H1 (cell line): ENCODE measurements at regions not wholly inside any gene's neighbourhood (a gene's known extent, or its start where the extent isn't known, plus 50 kb on each side); places are given as distances from the start of the nearest gene placed in this dataset.
"Not testable (repeated sequence)": the region's sequence is repeated elsewhere in the genome, so short reads cannot be mapped to it uniquely, and the experiment has no call there.

Source experiments
- CTCF ChIA-PET: fragments of 300-600 bp; sonication (Branson Sonifier 250); formaldehyde crosslinking; loops from one replicate; lab custom pipeline; 2021; ENCODE audit not compliant: partially characterized antibody; lab: Charles Lee
- POLR2A ChIA-PET: fragments of 300-600 bp; sonication (Branson Sonifier 250); formaldehyde crosslinking; loops from one replicate; lab custom pipeline; 2021; ENCODE audit warnings: inconsistent platforms; ENCODE audit not compliant: partially characterized antibody; lab: Charles Lee
- DNase-seq, 2 experiments: peaks; one replicate each; pipeline versions ENCODE4 v3.0.0 to v3.0.0-alpha.2; 2010 to 2022; ENCODE audit warnings: low spot score in 2 of 2, low read depth in 1 of 2, mixed read lengths in 1 of 2
- FAIRE-seq: peaks from 2 replicates; lab custom pipeline; 2011; peaks lifted over from hg19 to GRCh38; lab: Jason Lieb, UNC
- H2AFZ ChIP-seq: 2 replicates; pipeline ENCODE4 v1.8.1; 2012; ENCODE audit warnings: low read length, inconsistent platforms
- H2AK5ac ChIP-seq: 2 replicates; pipeline ENCODE4 v1.6.1; 2013; ENCODE audit warnings: low read depth, low read length
- H2BK120ac ChIP-seq: replicated peaks from 2 replicates; pipeline ENCODE3; 2013; ENCODE audit warnings: low read depth, low read length, inconsistent platforms
- H2BK12ac ChIP-seq: 2 replicates; pipeline ENCODE4 v1.6.1; 2013; ENCODE audit warnings: low read depth, low read length
- H2BK15ac ChIP-seq: 2 replicates; pipeline ENCODE4 v1.6.1; 2013; ENCODE audit warnings: low read length
- H2BK20ac ChIP-seq: 2 replicates; pipeline ENCODE4 v1.6.1; 2013; ENCODE audit warnings: low read length
- H2BK5ac ChIP-seq: 2 replicates; pipeline ENCODE4 v1.6.1; 2013; ENCODE audit warnings: low read depth, low read length
- H3K14ac ChIP-seq: 2 replicates; pipeline ENCODE4 v1.6.1; 2013; ENCODE audit warnings: inconsistent platforms; ENCODE audit not compliant: insufficient read length
- H3K18ac ChIP-seq: 2 replicates; pipeline ENCODE4 v1.6.1; 2013; ENCODE audit warnings: low read length; ENCODE audit errors: extremely low read depth
- H3K23ac ChIP-seq: 2 replicates; pipeline ENCODE4 v1.6.1; 2013; ENCODE audit warnings: inconsistent platforms; ENCODE audit not compliant: insufficient read length
- H3K23me2 ChIP-seq: 2 replicates; pipeline ENCODE4 v1.6.1; 2013; ENCODE audit warnings: low read depth, low read length
- H3K27ac ChIP-seq: 2 replicates; pipeline ENCODE4 v1.6.1; 2011; ENCODE audit warnings: low read depth, low read length, inconsistent platforms
- H3K27me3 ChIP-seq, 4 experiments: replicated peaks in 1 of 4; 1 replicate in 1 of 4; 2 replicates in 3 of 4; pipeline versions ENCODE4 v1.6.1 to v1.8.1; 2011 to 2013; ENCODE audit warnings: low read length in 3 of 4, mild to moderate bottlenecking in 3 of 4, inconsistent platforms in 2 of 4, mixed read lengths in 2 of 4, moderate library complexity in 1 of 4; ENCODE audit not compliant: control insufficient read depth in 3 of 4, insufficient read depth in 3 of 4; ENCODE audit errors: extremely low read depth in 1 of 4
- H3K36me3 ChIP-seq, 4 experiments: 2 replicates each; pipeline versions ENCODE4 v1.6.1 to v1.8.1; 2011 to 2013; ENCODE audit warnings: mild to moderate bottlenecking in 4 of 4, low read length in 3 of 4, moderate library complexity in 2 of 4, control low read depth in 1 of 4, inconsistent platforms in 1 of 4; ENCODE audit not compliant: insufficient read depth in 4 of 4, control insufficient read depth in 2 of 4
- H3K4ac ChIP-seq: replicated peaks from 2 replicates; pipeline ENCODE3; 2013; ENCODE audit warnings: low read length, low read depth, mixed read lengths, inconsistent platforms; ENCODE audit not compliant: insufficient read length
- H3K4me1 ChIP-seq, 4 experiments: replicated peaks in 1 of 4; 1 replicate in 1 of 4; 2 replicates in 3 of 4; pipeline versions ENCODE4 v1.6.1 to v1.8.1; 2011 to 2013; ENCODE audit warnings: low read length in 3 of 4, inconsistent platforms in 2 of 4, mixed read lengths in 1 of 4; ENCODE audit not compliant: insufficient read depth in 4 of 4, control insufficient read depth in 3 of 4
- H3K4me2 ChIP-seq, 2 experiments: 2 replicates each; pipeline versions ENCODE4 v1.6.1 to v1.8.1; 2011 to 2013; ENCODE audit warnings: low read depth in 2 of 2, low read length in 2 of 2, control low read depth in 1 of 2, inconsistent platforms in 1 of 2, mild to moderate bottlenecking in 1 of 2; ENCODE audit not compliant: insufficient read depth in 1 of 2
- H3K4me3 ChIP-seq, 4 experiments: fragments of 200-600, 300-600 bp in 1 of 4; sonication (generic), shearing (Covaris generic), sonication (Bioruptor Twin) in 1 of 4; 2 replicates each; pipeline versions ENCODE4 v1.5.1 to v1.8.1; 2011 to 2016; ENCODE audit warnings: low read length in 4 of 4, low read depth in 3 of 4, control low read depth in 2 of 4, inconsistent platforms in 2 of 4, mild to moderate bottlenecking in 2 of 4, mixed read lengths in 1 of 4, moderate library complexity in 1 of 4; ENCODE audit not compliant: insufficient read depth in 2 of 4; ENCODE audit errors: extremely low read depth in 1 of 4
- H3K56ac ChIP-seq: replicated peaks from 2 replicates; pipeline ENCODE3; 2013; ENCODE audit warnings: low read depth, mild to moderate bottlenecking, mixed read lengths, low read length, inconsistent platforms; ENCODE audit not compliant: insufficient read length
- H3K79me1 ChIP-seq: 2 replicates; pipeline ENCODE4 v1.6.1; 2013; ENCODE audit warnings: low read depth, low read length, control low read depth
- H3K79me2 ChIP-seq, 2 experiments: 2 replicates each; pipeline versions ENCODE4 v1.6.1 to v1.8.1; 2012 to 2013; ENCODE audit warnings: low read length in 2 of 2, mild to moderate bottlenecking in 2 of 2, inconsistent platforms in 1 of 2; ENCODE audit not compliant: insufficient read depth in 2 of 2, control insufficient read depth in 1 of 2
- H3K9ac ChIP-seq, 4 experiments: replicated peaks in 1 of 4; 1 replicate in 1 of 4; 2 replicates in 3 of 4; pipeline versions ENCODE4 v1.6.1 to v1.8.1; 2011 to 2013; ENCODE audit warnings: low read depth in 3 of 4, low read length in 3 of 4, control low read depth in 2 of 4, mild to moderate bottlenecking in 2 of 4, moderate library complexity in 2 of 4, inconsistent platforms in 1 of 4; ENCODE audit errors: extremely low read depth in 1 of 4
- H3K9me3 ChIP-seq, 2 experiments: 2 replicates each; pipeline versions ENCODE4 v1.6.1 to v1.8.1; 2012 to 2013; ENCODE audit warnings: mild to moderate bottlenecking in 2 of 2, moderate library complexity in 2 of 2, control low read depth in 1 of 2, inconsistent platforms in 1 of 2, low read depth in 1 of 2, low read length in 1 of 2, mixed read lengths in 1 of 2; ENCODE audit not compliant: insufficient read depth in 2 of 2
- H4K20me1 ChIP-seq, 2 experiments: replicated peaks in 1 of 2; 2 replicates each; pipeline versions ENCODE3 to v1.8.1; 2011 to 2013; ENCODE audit warnings: inconsistent platforms in 2 of 2, low read length in 2 of 2, mild to moderate bottlenecking in 1 of 2; ENCODE audit not compliant: insufficient read depth in 2 of 2, control insufficient read depth in 1 of 2
- H4K5ac ChIP-seq: 2 replicates; pipeline ENCODE4 v1.6.1; 2013; ENCODE audit warnings: low read length, low read depth, mixed read lengths, inconsistent platforms; ENCODE audit not compliant: insufficient read length
- H4K8ac ChIP-seq: 2 replicates; pipeline ENCODE4 v1.8.0; 2013; ENCODE audit warnings: mild to moderate bottlenecking, moderate library complexity, low read length, inconsistent platforms; ENCODE audit not compliant: insufficient read depth; ENCODE audit errors: extremely low read depth
- H4K91ac ChIP-seq: replicated peaks from 2 replicates; pipeline ENCODE3; 2013; ENCODE audit warnings: low read length, mixed read lengths, inconsistent platforms; ENCODE audit not compliant: insufficient read length
- WGBS, 2 experiments: shearing (Covaris generic) in 1 of 2; methylation state at CpG; one replicate each; pipeline versions ENCODE4 v1.1.6 to v1.1.7; 2013 to 2015; ENCODE audit warnings: low lambda C conversion rate in 2 of 2, mixed read lengths in 2 of 2, inconsistent platforms in 1 of 2, low coverage in 1 of 2, missing lambda C conversion rate in 1 of 2; ENCODE audit not compliant: insufficient replicate concordance in 2 of 2, insufficient coverage in 1 of 2, insufficient read length in 1 of 2; ENCODE audit errors: extremely low coverage in 1 of 2, missing lambda C conversion rate in 1 of 2; 5-methylcytosine and 5-hydroxymethylcytosine counted together

DNA sequence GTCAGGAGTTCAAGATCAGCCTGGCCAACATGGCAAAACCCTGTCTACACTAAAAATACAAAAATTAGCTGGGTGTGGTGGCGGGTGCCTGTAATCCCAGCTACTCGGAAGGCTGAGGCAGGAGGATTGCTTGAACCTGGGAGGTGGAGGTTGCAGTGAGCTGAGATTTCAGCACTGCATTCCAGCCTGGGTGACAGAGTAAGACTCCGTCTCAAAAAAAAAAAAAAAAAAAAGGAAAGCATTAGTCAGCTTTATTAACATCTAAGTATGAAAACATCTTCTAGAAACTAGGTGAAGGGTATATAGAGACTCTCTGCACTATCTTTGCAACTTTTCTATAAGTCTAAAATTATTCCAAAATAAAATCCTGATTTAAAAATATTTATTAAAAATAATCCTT lies 152.2 kb downstream of the BLID start:
- H3K14ac ChIP-seq, H3K56ac ChIP-seq, H3K79me1 ChIP-seq, DNase-seq, H3K23me2 ChIP-seq, H4K5ac ChIP-seq, H3K79me2 ChIP-seq, H3K4me1 ChIP-seq, H3K27ac ChIP-seq, H3K18ac ChIP-seq, H3K23ac ChIP-seq, H2BK20ac ChIP-seq, H3K4me3 ChIP-seq, H3K4ac ChIP-seq, CTCF ChIA-PET, H2BK5ac ChIP-seq, H4K20me1 ChIP-seq, H3K9ac ChIP-seq, H2BK15ac ChIP-seq, H3K27me3 ChIP-seq, H3K9me3 ChIP-seq, POLR2A ChIA-PET, H2AFZ ChIP-seq, H4K8ac ChIP-seq, H4K91ac ChIP-seq, H2BK120ac ChIP-seq, H3K4me2 ChIP-seq, H2AK5ac ChIP-seq, H2BK12ac ChIP-seq, FAIRE-seq, H3K36me3 ChIP-seq: not testable (repeated sequence)
- WGBS, 2 experiments: 79% methylated on average over 2 of the region's 3 CpGs; no CpG with 5 or more reads in 1 of the 2 experiments
